ENCODE measurements at regions not wholly inside any gene's neighbourhood (a gene's known extent, or its start where the extent isn't known, plus 50 kb on each side); places are given as distances from the start of the nearest gene placed in this dataset.

DNA sequence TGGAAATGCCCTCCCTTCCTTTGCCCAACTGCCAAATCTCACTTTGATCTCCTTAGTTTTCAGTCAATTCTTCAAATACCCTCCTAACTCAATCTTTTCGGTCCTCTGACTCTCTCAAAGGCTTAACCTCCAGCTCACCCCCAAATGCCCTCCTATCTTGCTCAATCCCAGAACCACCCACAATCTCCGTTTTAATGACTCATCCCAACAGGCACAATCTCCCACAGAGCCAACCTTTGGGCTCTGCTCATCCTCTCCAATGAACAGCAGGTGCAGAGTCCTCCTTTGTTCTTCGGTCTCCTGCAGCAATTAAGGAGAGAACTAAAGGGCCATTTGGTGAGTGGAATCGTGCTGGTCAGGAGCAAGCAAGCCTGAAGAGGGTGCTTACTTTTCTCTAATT lies 366.1 kb upstream of the CRIM1 start:
- TF ChIP-seq, protein P1, sequence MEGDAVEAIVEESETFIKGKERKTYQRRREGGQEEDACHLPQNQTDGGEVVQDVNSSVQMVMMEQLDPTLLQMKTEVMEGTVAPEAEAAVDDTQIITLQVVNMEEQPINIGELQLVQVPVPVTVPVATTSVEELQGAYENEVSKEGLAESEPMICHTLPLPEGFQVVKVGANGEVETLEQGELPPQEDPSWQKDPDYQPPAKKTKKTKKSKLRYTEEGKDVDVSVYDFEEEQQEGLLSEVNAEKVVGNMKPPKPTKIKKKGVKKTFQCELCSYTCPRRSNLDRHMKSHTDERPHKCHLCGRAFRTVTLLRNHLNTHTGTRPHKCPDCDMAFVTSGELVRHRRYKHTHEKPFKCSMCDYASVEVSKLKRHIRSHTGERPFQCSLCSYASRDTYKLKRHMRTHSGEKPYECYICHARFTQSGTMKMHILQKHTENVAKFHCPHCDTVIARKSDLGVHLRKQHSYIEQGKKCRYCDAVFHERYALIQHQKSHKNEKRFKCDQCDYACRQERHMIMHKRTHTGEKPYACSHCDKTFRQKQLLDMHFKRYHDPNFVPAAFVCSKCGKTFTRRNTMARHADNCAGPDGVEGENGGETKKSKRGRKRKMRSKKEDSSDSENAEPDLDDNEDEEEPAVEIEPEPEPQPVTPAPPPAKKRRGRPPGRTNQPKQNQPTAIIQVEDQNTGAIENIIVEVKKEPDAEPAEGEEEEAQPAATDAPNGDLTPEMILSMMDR (IDR thresholded peaks at IDR 0.05): no peak
- TF ChIP-seq POLR2A (IDR thresholded peaks at IDR 0.05): no peak

Data from tibial nerve (tissue), 3 donors.